A549 (cell line): ENCODE measurements at regions not wholly inside any gene's neighbourhood (a gene's known extent, or its start where the extent isn't known, plus 50 kb on each side); places are given as distances from the start of the nearest gene placed in this dataset.

Source experiments
- CHD2 ChIP-seq: fragments of 150-350 bp; IDR thresholded peaks from 2 replicates; pipeline ENCODE4 v1.6.1; 2014; ENCODE audit warnings: low read length; ENCODE audit not compliant: partially characterized antibody
- CTCF ChIP-seq: fragments of >200 bp; sonication (Bioruptor Twin); formaldehyde crosslinking; IDR thresholded peaks from 3 replicates; pipeline ENCODE4 v1.5.1; 2016
- EP300 ChIP-seq, 2 experiments: fragments of >200 bp; sonication (Bioruptor Twin); formaldehyde crosslinking; IDR thresholded peaks; 2 replicates in 1 of 2; 3 replicates in 1 of 2; pipeline ENCODE4 v1.6.1; 2016 to 2017
- HDAC2 ChIP-seq: fragments of 200-600 bp; sonication (generic); IDR thresholded peaks from 2 replicates; pipeline ENCODE4 v1.6.1; 2016
- JUNB ChIP-seq: fragments of >200 bp; sonication (Bioruptor Twin); formaldehyde crosslinking; IDR thresholded peaks from 2 replicates; pipeline ENCODE4 v1.6.1; 2016
- MAX ChIP-seq: IDR thresholded peaks from 2 replicates; pipeline ENCODE4 v1.6.1; 2012
- NFE2L2 ChIP-seq: fragments of 150-350 bp; conservative IDR thresholded peaks from 2 replicates; pipeline ENCODE4 v1.6.1; 2014; ENCODE audit warnings: low read length
- PBX3 ChIP-seq: IDR thresholded peaks from 2 replicates; pipeline ENCODE4 v1.6.1; 2012
- POLR2A ChIP-seq: IDR thresholded peaks from 2 replicates; pipeline ENCODE4 v1.6.1; 2012; ENCODE audit warnings: mild to moderate bottlenecking, low read length
- POLR2AphosphoS2 ChIP-seq: conservative IDR thresholded peaks from 2 replicates; pipeline ENCODE4 v1.6.1; 2012; ENCODE audit warnings: low read length, improper control_type of control experiment, inconsistent platforms
- RARB ChIP-seq: fragments of 250-450 bp; sonication (Bioruptor Pico); IDR thresholded peaks from 2 replicates; pipeline ENCODE4 v1.8.0; 2021; ENCODE audit warnings: mild to moderate bottlenecking, moderate library complexity
- REST ChIP-seq: fragments of 200-600 bp; sonication (generic); IDR thresholded peaks from 2 replicates; pipeline ENCODE4 v1.6.1; 2016; ENCODE audit warnings: antibody characterized with exemption, mild to moderate bottlenecking, moderate library complexity
- TF ChIP-seq, protein P1 (sequence below): fragments of 150-350 bp; IDR thresholded peaks from 2 replicates; pipeline ENCODE4 v1.6.1; 2014; ENCODE audit warnings: low read depth, mild to moderate bottlenecking, low read length

- no peak for TF ChIP-seq POLR2A
- no peak for TF ChIP-seq CTCF
- no peak for TF ChIP-seq RARB
- TF ChIP-seq NFE2L2: no peak
- TF ChIP-seq CHD2: no peak
- TF ChIP-seq, protein P1, sequence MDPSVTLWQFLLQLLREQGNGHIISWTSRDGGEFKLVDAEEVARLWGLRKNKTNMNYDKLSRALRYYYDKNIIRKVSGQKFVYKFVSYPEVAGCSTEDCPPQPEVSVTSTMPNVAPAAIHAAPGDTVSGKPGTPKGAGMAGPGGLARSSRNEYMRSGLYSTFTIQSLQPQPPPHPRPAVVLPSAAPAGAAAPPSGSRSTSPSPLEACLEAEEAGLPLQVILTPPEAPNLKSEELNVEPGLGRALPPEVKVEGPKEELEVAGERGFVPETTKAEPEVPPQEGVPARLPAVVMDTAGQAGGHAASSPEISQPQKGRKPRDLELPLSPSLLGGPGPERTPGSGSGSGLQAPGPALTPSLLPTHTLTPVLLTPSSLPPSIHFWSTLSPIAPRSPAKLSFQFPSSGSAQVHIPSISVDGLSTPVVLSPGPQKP: no peak
- no peak for TF ChIP-seq REST
- no peak for TF ChIP-seq EP300 (IDR thresholded peaks at IDR 0.05)
- no peak for TF ChIP-seq HDAC2
- TF ChIP-seq JUNB: no peak
- no peak for TF ChIP-seq MAX
- TF ChIP-seq POLR2AphosphoS2: no peak
- no peak for TF ChIP-seq PBX3
Measured at GRCh38 chr2:163949693-163950092, 213.9 kb upstream of the FIGN start.
